Activated T-cell treated with anti-CD3 and anti-CD28 coated beads, Interleukin-2, amount 50 U/mL, for 24 hours (primary cell): ENCODE measurements at regions not wholly inside any gene's neighbourhood (a gene's known extent, or its start where the extent isn't known, plus 50 kb on each side); places are given as distances from the start of the nearest gene placed in this dataset.

ENCODE experiments used
- DNase-seq: peaks from one replicate; pipeline ENCODE4 v3.0.0-alpha.2; 2020
- H3K27ac Mint-ChIP-seq: 2 replicates; pipeline ENCODE4 v1.8.0; 2020; ENCODE audit warnings: mild to moderate bottlenecking, mixed read lengths
- H3K27me3 Mint-ChIP-seq: 2 replicates; pipeline ENCODE4 v1.8.0; 2020; ENCODE audit warnings: mixed read lengths
- H3K36me3 Mint-ChIP-seq: 2 replicates; pipeline ENCODE4 v1.8.0; 2020; ENCODE audit warnings: low read depth, mixed read lengths
- H3K4me1 Mint-ChIP-seq: 2 replicates; pipeline ENCODE4 v1.8.0; 2020; ENCODE audit warnings: low read depth, mixed read lengths
- H3K4me3 Mint-ChIP-seq: 2 replicates; pipeline ENCODE4 v1.8.0; 2020; ENCODE audit warnings: mild to moderate bottlenecking, moderate library complexity, mixed read lengths
- H3K9me3 Mint-ChIP-seq: 2 replicates; pipeline ENCODE4 v1.8.0; 2020; ENCODE audit warnings: mixed read lengths

- no peak overlapping the region for H3K27ac Mint-ChIP-seq
- no peak overlapping the region for H3K4me3 Mint-ChIP-seq
- no peaks in the 10 kb centered on the region for H3K36me3 Mint-ChIP-seq
- DNase-seq = no peak
- peaks cover 5% of the 10 kb centered on the region for H3K27me3 Mint-ChIP-seq
- no peaks in the 10 kb centered on the region for H3K4me1 Mint-ChIP-seq
- peaks cover 2% of the 10 kb centered on the region for H3K9me3 Mint-ChIP-seq
Observed at GRCh38 chr13:109665240-109665639, 121.1 kb downstream of the IRS2 start.

GRCh38 chr13:109657395-109657794 is 129.0 kb downstream of the IRS2 start:
- no peaks in the 10 kb centered on the region for H3K36me3 Mint-ChIP-seq
- H3K9me3 Mint-ChIP-seq = no peaks in the 10 kb centered on the region
- H3K4me3 Mint-ChIP-seq = no peak overlapping the region
- DNase-seq = no peak
- no peak overlapping the region for H3K27ac Mint-ChIP-seq
- peaks cover 31% of the 10 kb centered on the region for H3K27me3 Mint-ChIP-seq
- no peaks in the 10 kb centered on the region for H3K4me1 Mint-ChIP-seq

GRCh38 chr13:109656206-109656605 is 130.2 kb downstream of the IRS2 start:
- H3K36me3 Mint-ChIP-seq = no peaks in the 10 kb centered on the region
- no peak overlapping the region for H3K27ac Mint-ChIP-seq
- no peaks in the 10 kb centered on the region for H3K4me1 Mint-ChIP-seq
- no peaks in the 10 kb centered on the region for H3K9me3 Mint-ChIP-seq
- no peak overlapping the region for H3K4me3 Mint-ChIP-seq
- H3K27me3 Mint-ChIP-seq = peaks cover 34% of the 10 kb centered on the region
- DNase-seq = no peak

- Mint-ChIP-seq H3K4me1 (no peaks in the 10 kb centered on the region), H3K9me3 (no peaks in the 10 kb centered on the region), H3K36me3 (no peaks in the 10 kb centered on the region), H3K27ac (no peak overlapping the region), H3K4me3 (no peak overlapping the region), H3K27me3 (peaks cover 33% of the 10 kb centered on the region)
- DNase-seq = no peak
Observed at GRCh38 chr13:109655611-109656010, 130.8 kb downstream of the IRS2 start.

GRCh38 chr13:109655206-109655600 is 131.2 kb downstream of the IRS2 start:
- Mint-ChIP-seq H3K4me1 (no peaks in the 10 kb centered on the region), H3K4me3 (no peak overlapping the region), H3K27ac (no peak overlapping the region), H3K27me3 (peaks cover 33% of the 10 kb centered on the region), H3K9me3 (no peaks in the 10 kb centered on the region), H3K36me3 (no peaks in the 10 kb centered on the region)
- no peak for DNase-seq

- Mint-ChIP-seq H3K4me3 (no peak overlapping the region), H3K27ac (no peak overlapping the region), H3K4me1 (no peaks in the 10 kb centered on the region), H3K27me3 (peaks cover 29% of the 10 kb centered on the region), H3K36me3 (no peaks in the 10 kb centered on the region), H3K9me3 (no peaks in the 10 kb centered on the region)
- no peak for DNase-seq
Observed at GRCh38 chr13:109654341-109655205, 131.8 kb downstream of the IRS2 start.

- no peaks in the 10 kb centered on the region for H3K9me3 Mint-ChIP-seq
- no peaks in the 10 kb centered on the region for H3K36me3 Mint-ChIP-seq
- H3K4me1 Mint-ChIP-seq = no peaks in the 10 kb centered on the region
- peaks cover 22% of the 10 kb centered on the region for H3K27me3 Mint-ChIP-seq
- no peak overlapping the region for H3K4me3 Mint-ChIP-seq
- no peak overlapping the region for H3K27ac Mint-ChIP-seq
- no peak for DNase-seq
Observed at GRCh38 chr13:109652531-109652930, 133.9 kb downstream of the IRS2 start.

GRCh38 chr13:109651854-109652253 is 134.5 kb downstream of the IRS2 start:
- no peak for DNase-seq
- Mint-ChIP-seq H3K27me3 (peaks cover 22% of the 10 kb centered on the region), H3K36me3 (no peaks in the 10 kb centered on the region)

GRCh38 chr13:109651311-109651710 is 135.1 kb downstream of the IRS2 start:
- no peak overlapping the region for H3K27ac Mint-ChIP-seq
- H3K9me3 Mint-ChIP-seq = no peaks in the 10 kb centered on the region
- no peak overlapping the region for H3K4me3 Mint-ChIP-seq
- H3K27me3 Mint-ChIP-seq = peaks cover 18% of the 10 kb centered on the region
- DNase-seq = no peak
- no peaks in the 10 kb centered on the region for H3K36me3 Mint-ChIP-seq
- H3K4me1 Mint-ChIP-seq = no peaks in the 10 kb centered on the region

More at GRCh38 chr13:109651854-109652253, 134.5 kb downstream of the IRS2 start:
- Mint-ChIP-seq H3K9me3 (no peaks in the 10 kb centered on the region), H3K4me3 (no peak overlapping the region), H3K27ac (no peak overlapping the region), H3K4me1 (no peaks in the 10 kb centered on the region)

GRCh38 chr13:109650861-109651260 is 135.5 kb downstream of the IRS2 start:
- H3K36me3 Mint-ChIP-seq = no peaks in the 10 kb centered on the region
- no peaks in the 10 kb centered on the region for H3K9me3 Mint-ChIP-seq
- H3K27me3 Mint-ChIP-seq = peaks cover 14% of the 10 kb centered on the region
- DNase-seq = no peak
- H3K27ac Mint-ChIP-seq = no peak overlapping the region
- H3K4me1 Mint-ChIP-seq = no peaks in the 10 kb centered on the region
- no peak overlapping the region for H3K4me3 Mint-ChIP-seq

- DNase-seq = no peak
- Mint-ChIP-seq H3K27ac (no peak overlapping the region), H3K4me1 (no peaks in the 10 kb centered on the region), H3K36me3 (no peaks in the 10 kb centered on the region), H3K4me3 (no peak overlapping the region), H3K9me3 (no peaks in the 10 kb centered on the region), H3K27me3 (peaks cover 8% of the 10 kb centered on the region)
Observed at GRCh38 chr13:109649713-109650112, 136.7 kb downstream of the IRS2 start.

- Mint-ChIP-seq H3K4me3 (no peak overlapping the region), H3K9me3 (no peaks in the 10 kb centered on the region), H3K36me3 (no peaks in the 10 kb centered on the region), H3K27ac (no peak overlapping the region), H3K4me1 (no peaks in the 10 kb centered on the region), H3K27me3 (peaks cover 8% of the 10 kb centered on the region)
- no peak for DNase-seq
Observed at GRCh38 chr13:109647699-109648098, 138.7 kb downstream of the IRS2 start.

- Mint-ChIP-seq H3K4me3 (no peak overlapping the region), H3K27me3 (peaks cover 8% of the 10 kb centered on the region), H3K4me1 (no peaks in the 10 kb centered on the region), H3K9me3 (no peaks in the 10 kb centered on the region), H3K36me3 (no peaks in the 10 kb centered on the region), H3K27ac (no peak overlapping the region)
- DNase-seq = no peak
Observed at GRCh38 chr13:109647053-109647452, 139.3 kb downstream of the IRS2 start.

- H3K4me3 Mint-ChIP-seq = no peak overlapping the region
- H3K27ac Mint-ChIP-seq = no peak overlapping the region
- H3K36me3 Mint-ChIP-seq = no peaks in the 10 kb centered on the region
- H3K27me3 Mint-ChIP-seq = peaks cover 7% of the 10 kb centered on the region
- peaks cover under 1% of the 10 kb centered on the region for H3K9me3 Mint-ChIP-seq
- no peaks in the 10 kb centered on the region for H3K4me1 Mint-ChIP-seq
- no peak for DNase-seq
Observed at GRCh38 chr13:109646423-109646822, 140.0 kb downstream of the IRS2 start.

GRCh38 chr13:109645831-109646230 is 140.6 kb downstream of the IRS2 start:
- H3K9me3 Mint-ChIP-seq = peaks cover 7% of the 10 kb centered on the region
- no peak for DNase-seq
- no peak overlapping the region for H3K27ac Mint-ChIP-seq

More at GRCh38 chr13:109645831-109646230, 140.6 kb downstream of the IRS2 start:
- no peak overlapping the region for H3K4me3 Mint-ChIP-seq
- H3K27me3 Mint-ChIP-seq = peaks cover 3% of the 10 kb centered on the region
- no peaks in the 10 kb centered on the region for H3K4me1 Mint-ChIP-seq
- H3K36me3 Mint-ChIP-seq = no peaks in the 10 kb centered on the region
